ENCODE measurements at regions not wholly inside any gene's neighbourhood (a gene's known extent, or its start where the extent isn't known, plus 50 kb on each side); places are given as distances from the start of the nearest gene placed in this dataset.
"Not testable (repeated sequence)": the region's sequence is repeated elsewhere in the genome, so short reads cannot be mapped to it uniquely, and the experiment has no call there.

DNA sequence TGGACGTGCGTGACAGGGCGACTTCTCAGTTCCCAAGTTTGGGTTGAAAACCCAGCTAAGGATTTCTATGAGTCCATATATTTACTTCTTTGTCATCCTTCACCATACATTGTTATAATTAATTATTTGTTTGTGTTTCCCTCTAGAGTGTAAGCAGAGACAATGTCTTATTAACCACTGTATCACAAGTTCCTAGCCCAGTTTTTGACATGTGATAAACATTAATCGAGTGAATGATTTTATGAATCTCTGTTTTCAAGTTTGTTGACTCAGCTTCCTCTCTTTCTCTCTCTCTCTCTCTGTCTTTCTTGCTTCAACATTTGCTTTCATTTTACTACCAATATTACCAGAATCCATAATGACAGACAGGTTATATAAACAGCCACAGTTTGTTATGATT, 1259.6 kb upstream of the TENM4 start:
- DNase-seq (ENCODE audit: low read depth, low spot score) = no peak

DNA sequence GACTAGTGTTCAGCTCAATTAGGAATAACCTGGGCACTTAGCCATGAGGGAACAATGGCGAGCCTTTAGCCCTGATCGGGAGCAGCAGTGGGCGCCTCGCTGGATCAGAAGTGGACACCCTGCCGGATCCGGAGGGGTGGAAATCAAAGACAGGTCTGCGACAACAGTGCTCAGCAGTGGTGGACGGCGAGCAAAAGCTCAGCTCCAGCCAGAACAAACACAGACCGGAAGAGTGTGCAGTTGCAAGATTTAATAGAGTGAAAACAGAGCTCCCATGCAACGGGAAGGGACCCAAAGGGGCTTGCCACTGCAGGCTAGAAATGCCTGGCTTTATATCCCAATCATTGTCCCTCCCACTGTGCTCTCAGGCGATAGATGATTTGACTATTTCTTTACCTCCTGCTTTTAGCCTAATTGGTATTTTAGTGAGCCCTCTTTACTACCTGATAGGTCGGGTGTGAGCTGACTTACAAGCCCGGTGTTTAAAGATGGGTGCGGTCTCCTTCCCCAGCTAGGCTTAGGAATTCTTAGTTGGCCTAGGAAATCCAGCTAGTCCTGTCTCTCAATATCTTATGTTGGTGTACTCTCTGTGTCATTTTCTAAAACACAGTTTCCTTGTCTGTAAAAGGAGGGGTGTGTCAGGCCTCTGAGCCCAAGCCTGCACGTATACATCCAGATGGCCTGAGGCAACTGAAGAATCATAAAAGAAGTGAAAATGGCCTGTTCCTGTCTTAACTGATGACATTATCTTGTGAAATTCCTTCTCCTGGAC, 1258.8 kb upstream of the TENM4 start:
- DNase-seq (ENCODE audit: low read depth, low spot score) = not testable (repeated sequence)

DNA sequence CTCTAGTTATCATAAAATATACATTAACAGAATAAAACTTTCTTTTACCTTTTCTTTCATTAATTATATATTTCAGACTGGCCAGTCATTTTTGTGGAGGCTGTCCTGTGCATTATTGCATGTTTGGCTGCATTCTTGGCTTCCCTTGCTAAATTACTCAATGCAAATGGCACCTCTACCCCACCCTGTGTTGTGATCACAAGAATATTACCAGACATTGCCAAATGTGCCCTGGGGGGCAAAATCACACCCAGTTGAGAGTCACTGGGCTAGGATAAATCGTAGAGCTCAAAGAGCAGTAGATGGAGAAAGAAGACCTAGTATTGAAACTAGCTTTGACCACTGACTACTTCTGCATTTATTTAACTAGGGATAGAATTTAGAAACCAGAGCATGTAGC, 1257.8 kb upstream of the TENM4 start:
- DNase-seq (ENCODE audit: low read depth, low spot score) = no peak

DNA sequence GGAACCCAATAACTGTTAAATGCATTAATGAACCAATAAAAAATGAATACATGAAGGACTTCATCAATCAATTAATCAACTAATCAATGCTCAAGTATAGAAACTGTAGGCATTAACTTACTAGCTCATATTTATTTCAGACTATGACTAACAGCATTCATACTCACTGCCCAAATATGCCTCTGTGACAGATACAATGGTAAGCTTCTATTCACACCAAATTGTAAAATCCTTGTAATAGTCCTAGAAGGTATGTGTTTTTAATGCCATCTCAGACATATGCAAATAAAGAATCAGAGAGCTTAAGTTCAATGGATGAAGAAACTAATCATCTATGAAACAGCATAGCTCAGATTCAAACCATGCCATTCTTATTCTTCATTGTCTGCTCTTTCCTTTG, 1253.6 kb upstream of the TENM4 start:
- no peak for DNase-seq (ENCODE audit: low read depth, low spot score)

DNA sequence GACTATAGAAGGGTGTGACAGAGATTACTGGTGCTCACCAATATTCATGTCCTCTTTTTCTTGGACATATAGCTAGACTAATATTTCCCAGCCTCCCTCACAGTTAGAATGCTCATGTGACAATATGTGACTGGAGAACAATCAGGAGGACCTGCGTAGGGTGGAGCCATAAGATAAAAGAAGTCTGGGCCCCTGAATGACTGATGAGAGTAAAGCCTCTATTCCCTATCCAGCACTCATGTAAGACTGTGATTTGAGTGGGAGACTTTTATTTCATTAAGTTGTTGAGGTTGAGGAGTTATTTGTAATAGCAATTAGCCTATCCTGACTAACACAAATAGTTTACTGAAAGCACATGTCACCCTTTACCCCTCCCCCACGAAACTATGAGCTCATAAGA, 1247.1 kb upstream of the TENM4 start:
- DNase-seq (ENCODE audit: low read depth, low spot score) = no peak

DNA sequence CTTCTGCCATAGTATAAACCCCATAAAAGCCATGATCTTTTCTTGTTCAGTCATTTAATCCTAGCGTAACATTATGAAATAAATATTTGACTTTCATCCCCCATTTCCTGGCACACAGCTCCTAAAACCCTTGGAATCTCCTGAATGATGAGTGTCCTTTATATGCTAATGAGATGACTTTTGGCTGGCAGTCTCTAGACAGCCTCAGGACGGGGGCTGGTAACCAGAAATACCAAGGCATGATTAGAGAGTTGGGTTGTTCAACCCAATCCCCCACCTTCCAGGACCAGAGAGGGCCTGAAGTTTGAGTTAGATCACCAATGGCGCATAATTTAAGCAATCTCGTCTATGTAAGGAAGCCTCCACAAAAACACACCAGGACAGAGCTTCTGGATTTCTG, 1246.1 kb upstream of the TENM4 start:
- no peak for DNase-seq (ENCODE audit: low read depth, low spot score)

DNA sequence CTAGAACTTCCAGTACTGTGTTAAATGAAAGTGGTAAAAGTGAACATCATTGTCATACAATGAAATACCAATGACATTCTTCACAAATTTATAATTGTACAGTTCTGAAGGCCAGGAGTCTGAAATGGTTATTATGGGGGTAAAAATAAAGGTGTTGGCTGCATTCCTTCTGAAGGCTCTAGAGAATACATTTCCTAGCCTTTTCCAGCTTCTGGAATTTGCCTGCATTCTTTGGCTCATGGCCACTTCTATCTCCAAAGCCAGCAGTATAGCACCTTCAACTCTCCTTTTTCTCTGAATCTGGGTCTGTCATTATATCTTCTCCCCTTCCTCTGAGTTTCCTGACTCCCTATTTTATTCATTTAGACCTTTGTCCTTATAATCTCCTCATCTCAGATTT, 1232.7 kb upstream of the TENM4 start:
- DNase-seq (ENCODE audit: low read depth, low spot score) = no peak

DNA sequence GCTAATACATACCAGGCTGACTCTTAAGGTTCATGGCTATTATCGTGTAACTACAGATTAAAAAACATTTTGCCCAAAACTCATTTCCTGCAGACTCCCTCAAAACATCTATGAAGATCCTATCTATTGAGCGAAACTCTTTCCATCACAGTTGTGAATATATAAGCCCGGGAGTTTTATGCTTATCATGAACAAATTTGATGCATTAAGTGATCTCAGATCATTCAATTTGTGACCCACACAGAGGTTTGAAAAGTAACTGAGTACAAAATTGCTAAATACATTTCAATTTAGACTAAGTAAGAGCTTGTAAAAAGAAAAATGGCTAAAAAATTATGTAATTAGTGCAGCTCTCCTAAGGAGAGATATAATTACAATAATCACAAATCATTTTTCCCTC, 1228.8 kb upstream of the TENM4 start:
- no peak for DNase-seq (ENCODE audit: low read depth, low spot score)

DNA sequence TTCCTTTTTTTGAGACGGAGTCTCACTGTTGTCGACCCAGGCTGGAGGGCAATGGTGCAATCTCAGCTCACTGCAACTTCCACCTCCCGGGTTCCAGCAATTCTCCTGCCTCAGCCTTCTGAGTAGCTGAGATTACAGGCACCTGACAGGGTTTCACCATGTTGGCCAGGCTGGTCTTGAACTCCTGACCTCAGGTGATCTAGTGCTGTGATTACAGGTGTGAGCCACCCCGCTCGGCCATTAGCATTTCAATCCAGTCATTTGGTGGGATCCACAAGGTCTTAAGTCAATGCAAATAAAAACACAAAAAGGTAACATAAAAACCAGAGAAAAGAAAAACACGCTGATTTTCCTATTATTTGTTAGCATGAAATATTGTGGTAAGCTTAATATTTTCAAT, 1227.2 kb upstream of the TENM4 start:
- no peak for DNase-seq (ENCODE audit: low read depth, low spot score)

DNA sequence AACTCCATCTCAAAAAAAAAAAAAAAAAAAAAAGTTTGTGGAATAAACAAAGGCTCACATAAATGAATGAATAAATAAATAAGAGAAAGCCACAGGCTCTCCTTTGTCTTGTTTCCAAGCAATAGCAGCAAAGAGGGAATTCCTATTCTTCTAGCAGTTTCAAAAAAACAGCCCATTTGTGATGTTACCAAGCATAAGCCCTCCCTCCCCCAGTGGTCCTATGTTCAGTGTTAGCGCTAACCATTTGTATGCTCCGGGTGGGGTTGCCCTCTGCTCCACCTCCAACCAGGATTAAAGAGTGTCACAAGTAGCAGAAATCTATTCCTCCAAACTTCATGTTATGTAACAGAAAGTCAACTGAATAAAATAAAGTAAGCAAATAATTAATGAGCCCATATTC, 1215.0 kb upstream of the TENM4 start:
- DNase-seq (ENCODE audit: low read depth, low spot score) = no peak

DNA sequence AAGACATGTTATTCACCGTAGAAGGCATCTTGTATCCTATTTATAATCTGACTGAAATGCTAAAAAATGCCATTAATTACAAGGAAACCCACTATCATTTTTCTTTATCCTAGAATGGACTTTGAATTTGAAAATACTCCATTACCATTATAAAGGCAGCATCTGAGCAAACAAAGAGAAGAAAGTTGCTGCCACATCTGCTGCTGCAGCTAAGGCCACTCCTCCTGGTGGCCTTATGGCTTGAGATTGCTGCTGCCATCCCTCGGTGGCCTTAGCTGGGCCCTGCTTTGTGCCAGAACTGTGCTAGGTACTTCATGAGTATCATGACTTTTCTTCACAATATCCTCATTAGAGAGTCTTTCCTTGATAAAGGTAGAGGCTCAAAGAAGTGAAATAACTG, 1210.1 kb upstream of the TENM4 start:
- DNase-seq (ENCODE audit: low read depth, low spot score) = no peak

DNA sequence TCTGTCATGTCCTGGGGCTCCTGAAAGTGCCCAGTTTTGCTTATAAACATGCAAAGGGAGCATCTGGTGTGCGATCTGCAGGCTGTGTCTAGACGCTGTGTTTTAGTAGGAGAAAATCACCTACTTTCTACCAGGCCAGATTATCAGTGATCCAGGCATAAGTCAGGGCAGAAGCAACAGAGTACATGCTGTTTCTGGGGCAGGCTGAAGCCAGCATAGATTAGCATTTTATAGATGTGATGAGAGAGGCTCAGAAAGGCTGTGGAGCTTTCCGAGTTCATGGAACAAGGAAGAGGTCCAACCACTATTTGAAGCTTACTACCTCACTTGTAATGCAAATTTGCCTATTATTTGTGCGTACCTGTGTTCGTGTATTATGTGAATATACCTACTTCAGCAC, 1208.4 kb upstream of the TENM4 start:
- no peak for DNase-seq (ENCODE audit: low read depth, low spot score)

DNA sequence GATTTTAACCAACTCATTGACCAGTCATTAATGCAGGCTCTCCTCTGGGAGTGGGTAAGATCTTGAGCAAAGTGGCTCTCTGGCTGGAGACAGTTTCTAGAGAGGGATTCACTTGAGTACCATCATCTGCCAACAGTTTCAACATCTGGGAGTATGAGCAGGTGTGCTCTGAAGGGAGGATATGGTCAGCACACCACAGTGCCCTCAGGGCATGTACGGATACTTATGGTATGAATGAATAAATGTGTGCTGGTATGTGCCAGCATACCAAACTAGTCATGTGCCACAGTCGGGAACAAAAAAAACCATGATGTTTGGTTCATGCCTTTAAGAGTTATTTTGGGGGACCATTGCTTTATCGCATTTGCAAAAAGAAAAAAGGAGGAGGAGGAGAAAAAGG, 1197.5 kb upstream of the TENM4 start:
- no peak for DNase-seq (ENCODE audit: low read depth, low spot score)

DNA sequence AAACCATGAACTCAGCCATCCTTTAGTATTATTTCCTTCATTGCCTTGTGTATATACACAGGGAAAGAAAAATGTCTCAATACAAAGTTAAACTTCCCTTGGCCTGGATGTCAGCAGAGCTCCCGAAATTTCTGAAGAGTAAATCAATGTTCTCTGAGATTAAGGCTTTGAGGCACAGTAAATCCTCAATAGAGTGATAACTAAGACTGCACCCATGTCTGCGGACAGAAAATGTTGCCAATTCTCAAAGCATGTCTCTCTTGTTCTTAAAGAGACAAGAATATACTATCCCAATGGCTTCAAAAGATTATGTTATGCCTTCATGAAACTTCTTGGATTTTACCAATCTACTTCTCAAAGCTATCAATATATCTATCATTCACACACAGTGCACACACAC, 1196.7 kb upstream of the TENM4 start:
- DNase-seq (ENCODE audit: low read depth, low spot score) = no peak

DNA sequence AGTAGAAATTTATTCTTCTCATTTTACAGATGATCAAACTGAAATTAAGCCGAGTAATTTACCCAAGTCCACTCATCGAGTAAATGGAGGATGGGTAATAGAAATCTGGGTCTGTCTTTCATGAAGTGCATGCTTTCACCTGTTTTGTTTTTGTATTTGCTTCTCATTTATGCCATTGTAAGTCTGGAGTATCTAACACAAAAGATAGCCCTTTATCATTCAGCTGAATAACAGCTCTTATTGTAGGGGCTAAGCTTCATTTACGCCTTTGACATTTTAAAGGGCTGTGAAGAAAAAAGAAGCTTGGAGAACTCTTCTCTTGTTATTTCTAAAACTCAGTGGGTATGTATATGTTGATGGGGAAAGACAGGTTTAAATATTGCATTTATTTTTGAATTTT, 1196.2 kb upstream of the TENM4 start:
- no peak for DNase-seq (ENCODE audit: low read depth, low spot score)

DNA sequence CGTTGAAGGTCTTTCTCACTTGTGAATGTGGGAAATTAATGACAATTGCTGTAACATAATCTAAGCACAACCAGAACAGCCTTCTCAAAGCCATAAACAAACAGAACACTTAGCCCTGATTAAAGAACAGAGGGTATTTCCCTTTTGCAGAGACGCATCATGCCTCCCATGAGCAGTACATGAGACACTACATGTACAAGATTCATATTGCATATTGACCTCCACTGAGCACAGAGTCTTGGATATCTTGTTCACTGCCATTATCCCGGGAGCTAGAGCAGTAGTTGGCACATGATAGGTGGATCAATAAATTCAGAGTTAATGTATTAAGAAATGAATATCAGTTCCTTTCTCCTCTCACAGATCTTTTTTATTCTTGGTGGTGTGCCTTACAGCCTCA, 1194.3 kb upstream of the TENM4 start:
- DNase-seq (ENCODE audit: low read depth, low spot score) = no peak

DNA sequence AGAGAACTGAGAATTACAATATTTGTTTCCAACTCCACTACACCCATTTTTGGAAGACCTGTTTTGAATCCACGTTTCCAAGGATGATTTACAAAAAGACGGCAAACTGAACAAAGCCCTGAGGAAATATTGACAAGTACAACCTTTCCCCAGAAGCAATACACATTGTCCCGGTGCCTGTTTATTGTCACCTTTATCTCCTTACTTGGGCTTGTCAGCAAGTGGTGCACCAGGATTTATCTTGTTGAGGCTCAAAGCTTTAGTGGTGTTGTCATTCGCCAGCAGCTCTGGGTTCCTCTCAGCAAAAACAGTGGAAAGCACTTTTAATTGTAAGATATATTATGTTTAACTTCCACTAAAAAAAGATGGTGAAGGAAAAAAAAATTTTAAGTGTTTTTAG, 1191.9 kb upstream of the TENM4 start:
- no peak for DNase-seq (ENCODE audit: low read depth, low spot score)

DNA sequence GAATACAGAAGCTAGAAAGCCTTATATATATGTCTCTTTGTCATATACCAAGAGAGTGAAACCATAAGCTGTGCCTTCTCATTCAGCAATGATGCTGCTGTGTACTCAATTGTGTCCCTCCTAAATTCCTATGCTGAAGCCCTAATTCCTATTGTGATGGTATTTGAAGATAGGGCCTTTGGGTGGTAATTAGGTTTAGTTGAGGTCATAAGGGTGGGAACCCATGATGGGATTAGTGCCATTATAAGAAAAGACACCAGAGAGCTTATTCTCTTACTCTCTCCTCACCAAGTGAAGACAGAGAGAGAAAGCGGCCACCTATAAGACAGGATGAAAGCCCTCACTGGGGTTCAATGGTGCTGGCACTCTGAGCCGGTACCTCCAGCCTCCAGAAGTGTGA, 1191.3 kb upstream of the TENM4 start:
- no peak for DNase-seq (ENCODE audit: low read depth, low spot score)

DNA sequence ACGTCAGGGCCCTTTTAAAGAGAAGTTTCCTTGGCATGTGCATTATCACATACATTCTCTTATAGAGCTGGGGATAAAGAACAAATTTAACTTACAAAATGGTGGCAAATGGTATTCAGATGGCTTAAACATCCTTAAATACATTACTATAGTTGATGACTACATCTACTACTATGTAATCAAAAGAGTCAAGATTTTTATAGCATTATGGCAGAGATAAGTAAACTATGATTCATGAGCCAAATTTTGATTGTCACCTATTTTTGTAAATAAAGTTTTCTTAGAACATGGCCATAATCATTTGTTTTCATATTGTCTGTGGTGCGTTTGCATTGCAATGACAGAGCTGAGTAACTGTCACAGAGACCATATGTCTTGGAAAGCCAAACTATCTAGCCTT, 1188.6 kb upstream of the TENM4 start:
- DNase-seq (ENCODE audit: low read depth, low spot score) = no peak

DNA sequence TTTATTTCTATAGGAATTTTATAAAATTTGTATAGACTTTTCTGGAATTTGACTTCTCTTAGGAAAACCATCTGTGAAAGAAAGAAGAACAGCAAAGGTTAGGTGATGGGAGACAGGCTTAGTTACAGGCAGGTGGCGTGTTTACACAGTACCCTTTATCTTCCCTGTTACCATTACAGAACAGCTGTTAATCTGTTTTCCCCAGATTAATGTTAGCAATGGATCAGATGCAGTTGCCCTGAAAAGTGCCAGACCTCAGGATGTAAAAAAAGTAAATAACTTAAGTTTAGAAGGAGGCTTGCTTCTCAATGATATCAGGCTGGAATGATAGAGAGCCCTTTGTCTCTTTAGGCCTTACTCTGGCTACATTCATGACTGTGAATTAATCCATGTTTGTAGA, 1186.5 kb upstream of the TENM4 start:
- no peak for DNase-seq (ENCODE audit: low read depth, low spot score)

DNA sequence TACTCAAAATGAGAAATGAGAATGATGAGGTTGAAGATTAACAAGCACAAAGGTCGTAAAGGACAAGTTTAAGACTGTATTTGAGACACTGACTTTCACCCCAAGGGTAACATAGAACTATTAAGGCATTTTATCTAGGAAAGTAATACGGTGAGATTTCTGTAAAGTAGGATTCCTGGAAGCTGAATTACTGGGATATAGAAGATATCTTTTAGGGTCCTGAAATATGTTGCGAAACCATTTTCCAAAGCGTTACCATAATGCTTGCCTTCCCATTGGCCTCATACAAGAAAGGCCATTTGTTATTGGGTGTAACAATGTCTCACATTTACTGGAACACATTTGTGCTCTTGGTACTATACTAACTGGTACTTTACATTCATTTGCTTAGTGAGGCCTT, 1185.9 kb upstream of the TENM4 start:
- DNase-seq (ENCODE audit: low read depth, low spot score) = no peak

DNA sequence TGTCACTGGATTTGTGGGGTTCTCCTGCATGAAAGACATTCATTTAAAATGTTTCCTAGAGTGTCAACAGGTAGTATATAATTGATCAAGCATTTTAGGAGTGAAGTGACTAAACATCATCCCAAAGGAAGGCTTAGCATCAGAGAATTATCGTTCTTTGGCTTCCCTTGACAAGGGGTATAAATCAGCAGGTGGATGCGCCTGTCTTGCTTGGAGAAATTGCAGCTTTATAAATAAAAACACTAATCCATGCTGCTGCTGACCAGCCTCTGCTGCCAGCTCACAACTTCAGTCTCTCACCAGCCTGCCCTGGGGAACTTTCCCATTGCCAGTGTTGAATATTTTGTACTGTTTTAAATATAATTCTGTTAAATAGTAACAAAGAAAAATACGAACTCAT, 1184.7 kb upstream of the TENM4 start:
- DNase-seq (ENCODE audit: low read depth, low spot score) = no peak

DNA sequence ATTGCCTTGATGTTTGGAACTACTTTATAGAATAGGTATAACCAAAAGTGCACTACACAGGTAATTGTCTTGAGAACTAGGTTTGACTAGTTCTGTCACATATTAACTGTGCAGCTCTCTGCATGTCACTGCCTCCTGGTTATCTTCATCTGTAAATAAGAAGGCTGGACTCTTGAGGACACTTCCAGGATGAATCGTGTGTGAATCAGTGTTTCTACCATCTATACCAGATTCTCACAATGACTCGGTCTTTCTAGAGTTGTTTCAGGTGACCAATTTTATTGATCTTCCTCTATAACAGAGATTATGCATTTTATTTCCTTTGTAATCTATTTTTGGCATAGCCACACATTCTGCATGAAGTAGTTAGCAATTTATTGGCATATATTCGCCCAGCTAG, 1181.0 kb upstream of the TENM4 start:
- DNase-seq (ENCODE audit: low read depth, low spot score) = no peak

DNA sequence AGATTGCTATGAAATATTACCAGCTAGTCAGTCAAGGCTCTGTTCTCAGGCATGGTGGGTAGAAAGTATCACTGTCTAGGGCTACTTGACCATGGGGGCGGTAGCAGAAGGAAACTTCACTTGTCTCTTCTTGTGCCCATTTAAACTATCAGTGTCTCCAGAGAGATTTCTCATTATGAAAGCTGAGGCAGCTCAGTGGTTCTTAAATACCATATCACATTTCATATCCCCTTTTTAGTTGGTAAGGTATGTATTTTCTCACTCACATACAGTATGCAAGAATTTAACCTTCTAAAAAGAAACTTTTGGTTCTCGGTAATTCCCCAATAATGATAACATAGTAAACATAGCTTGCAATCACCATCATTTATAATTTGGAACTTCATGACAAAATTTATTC, 1180.0 kb upstream of the TENM4 start:
- DNase-seq (ENCODE audit: low read depth, low spot score) = no peak
